GM21825 (cell line): ENCODE measurements at regions not wholly inside any gene's neighbourhood (a gene's known extent, or its start where the extent isn't known, plus 50 kb on each side); places are given as distances from the start of the nearest gene placed in this dataset.

Experiments
- ATAC-seq: cut with Tn5 transposase; IDR thresholded peaks from one replicate; pipeline ENCODE4 v1.9.1; 2021; ENCODE audit warnings: mild to moderate bottlenecking, moderate library complexity; ENCODE audit not compliant: unreplicated experiment

DNA sequence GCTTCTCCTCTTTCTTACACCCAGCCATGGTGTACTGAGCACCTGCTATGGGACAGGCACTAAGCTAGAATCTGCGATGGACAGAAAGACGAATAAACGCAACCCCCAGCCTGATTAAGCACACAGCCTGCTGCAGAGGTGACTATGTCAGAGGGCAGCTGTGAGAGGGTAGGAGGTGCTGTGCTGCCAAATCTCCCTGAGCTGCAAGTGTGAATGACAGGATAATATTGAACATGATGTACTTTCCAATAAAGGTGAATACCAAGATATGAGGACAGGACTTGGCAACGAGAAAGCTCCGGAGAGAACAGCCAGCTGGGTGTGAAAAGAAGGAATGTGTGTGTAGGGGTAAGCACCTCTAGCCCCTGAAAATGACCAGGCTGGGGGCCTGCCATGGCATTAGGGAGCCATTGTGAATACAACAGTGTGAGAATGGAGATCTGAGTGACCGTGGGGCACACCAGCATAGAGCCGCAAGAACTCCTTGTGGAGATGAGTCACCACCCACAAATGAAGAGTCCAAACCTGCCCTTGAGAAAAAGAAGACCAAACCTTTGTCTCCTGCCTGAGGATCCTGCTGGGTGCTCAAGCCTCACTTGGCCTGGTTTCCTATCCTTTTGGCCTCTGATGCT, 83.0 kb upstream of the ATF3 start:
- ATAC-seq, result no peak

DNA sequence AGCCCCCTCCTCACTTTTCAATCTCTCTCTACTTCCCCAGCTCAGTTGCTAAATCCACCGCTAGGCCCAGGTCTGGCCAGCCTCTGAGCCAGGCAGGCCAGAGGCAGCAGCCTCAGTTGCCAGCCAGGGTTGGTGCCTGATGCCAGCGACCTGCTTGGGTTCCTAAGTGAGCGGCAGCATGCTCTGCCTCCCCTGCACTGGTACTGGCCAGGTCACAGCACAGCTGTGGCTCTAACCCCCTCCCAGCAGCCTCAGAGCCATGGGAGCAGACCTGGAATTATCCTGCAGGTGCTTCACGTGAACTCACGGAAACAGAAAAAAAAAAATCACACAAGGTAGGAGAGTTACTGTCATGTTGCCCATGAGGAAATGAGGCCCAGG, 82.5 kb upstream of the ATF3 start:
- no peak for ATAC-seq

DNA sequence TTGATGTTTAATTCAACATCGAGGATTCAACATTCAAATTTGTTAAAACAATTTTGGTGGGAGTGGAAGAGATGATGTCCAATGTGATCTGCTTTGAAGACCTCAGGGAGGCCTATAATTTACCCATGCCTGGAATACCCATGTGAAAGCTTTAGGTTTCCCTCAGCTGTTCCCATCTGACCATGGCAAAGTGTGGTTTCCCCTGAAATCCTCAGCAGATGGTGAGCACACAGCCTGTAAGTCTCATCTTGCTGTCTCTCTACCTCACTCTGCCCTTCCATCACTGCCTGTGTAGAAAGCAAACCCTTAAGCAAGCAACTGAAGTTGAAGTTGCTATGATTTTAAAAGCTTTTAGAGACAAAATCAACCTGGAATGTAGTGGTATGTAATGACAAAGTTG, 80.1 kb upstream of the ATF3 start:
- ATAC-seq, result no peak

DNA sequence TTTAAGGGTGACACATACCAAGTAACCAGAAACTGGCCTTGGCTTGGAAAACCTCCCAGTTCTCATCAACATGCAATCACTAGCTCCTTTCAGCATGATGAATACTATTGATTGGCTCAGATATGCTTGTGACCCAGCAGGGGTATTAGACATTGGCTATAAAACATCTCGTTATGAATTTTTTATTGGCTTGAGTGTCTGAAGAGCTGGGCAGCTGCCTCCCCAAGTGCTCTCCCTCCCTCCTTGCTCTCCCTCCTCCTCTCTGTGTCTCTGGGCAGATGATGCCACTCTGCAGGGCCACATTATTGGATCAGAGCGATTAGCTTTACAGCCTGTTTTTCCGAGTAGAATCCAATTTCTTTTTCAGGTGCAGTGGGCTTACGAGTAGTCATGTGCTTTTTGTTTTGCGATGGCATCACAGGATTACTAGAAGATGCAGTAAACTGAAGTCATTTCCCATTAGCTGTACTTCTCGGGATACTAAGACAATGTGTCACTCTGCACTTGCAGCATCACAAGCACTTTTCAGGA, 79.3 kb upstream of the ATF3 start:
- ATAC-seq, result no peak

DNA sequence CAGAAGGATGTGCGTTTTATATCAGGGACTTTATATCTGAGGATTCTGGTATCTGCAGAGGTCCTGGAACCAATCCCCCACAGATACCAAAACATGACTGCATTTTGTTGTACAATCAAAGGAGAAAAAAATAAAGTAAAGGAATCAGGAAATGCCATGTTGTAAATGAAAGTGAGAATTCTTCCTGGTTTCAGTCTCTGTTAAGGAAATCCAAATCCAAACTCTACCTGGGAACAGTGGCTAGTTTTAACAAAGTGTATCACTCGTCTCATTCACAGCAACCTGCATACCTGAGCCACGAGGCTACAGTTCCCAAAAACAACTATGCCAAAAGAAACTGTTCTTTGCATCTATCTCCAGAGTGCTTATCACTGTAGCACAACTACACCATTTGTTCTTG, 77.3 kb upstream of the ATF3 start:
- ATAC-seq, result no peak

DNA sequence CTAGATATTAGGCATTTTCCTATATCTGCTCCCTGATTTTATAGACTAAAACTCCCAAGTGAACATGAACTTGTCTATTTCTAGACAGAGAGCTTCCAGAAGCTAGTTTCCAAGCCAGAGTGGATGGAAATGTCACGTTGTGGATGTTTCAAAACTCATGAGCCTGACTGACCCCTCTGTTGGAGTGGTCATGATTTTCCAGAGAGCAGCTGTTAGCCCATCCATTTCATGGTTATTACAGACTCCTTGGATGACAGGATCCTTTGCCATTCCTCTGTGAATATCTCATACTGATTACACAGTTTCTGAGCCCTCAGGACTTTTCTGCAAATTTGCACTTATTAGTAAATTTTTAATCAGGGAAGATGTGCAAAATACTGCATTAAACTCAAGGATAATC, 76.8 kb upstream of the ATF3 start:
- no peak for ATAC-seq

DNA sequence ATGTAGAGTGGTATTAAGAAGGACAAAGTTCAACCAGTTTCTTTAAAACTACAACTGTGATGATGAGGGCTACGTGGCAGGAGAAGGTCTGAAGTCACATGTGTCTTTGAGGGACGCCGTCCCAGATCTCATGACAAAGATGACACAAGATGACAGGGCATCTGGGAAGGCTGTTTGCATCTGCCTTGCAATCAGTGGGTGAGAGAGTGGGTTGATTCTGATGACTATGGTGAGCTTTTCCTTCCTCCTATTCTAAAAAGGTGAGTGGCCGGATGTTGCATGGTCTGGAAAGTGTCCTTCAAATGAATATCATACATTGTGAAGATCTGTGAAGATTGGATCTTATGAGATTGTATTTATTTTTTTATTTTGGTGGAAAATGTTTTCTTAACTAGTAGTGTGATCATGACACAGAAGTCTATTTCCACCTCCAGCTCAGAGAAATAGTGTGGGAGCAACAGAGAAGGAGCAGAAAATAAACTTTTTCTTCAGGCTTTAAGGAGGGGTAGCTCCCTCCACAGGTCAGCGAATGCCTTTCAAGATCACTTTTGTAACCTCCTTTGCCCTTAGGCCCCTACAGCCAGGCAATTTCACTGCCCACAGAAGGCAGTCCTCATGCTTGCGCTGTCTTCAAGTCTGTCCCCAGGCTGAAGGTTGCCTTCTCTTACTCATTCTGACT, 76.0 kb upstream of the ATF3 start:
- ATAC-seq, result no peak

DNA sequence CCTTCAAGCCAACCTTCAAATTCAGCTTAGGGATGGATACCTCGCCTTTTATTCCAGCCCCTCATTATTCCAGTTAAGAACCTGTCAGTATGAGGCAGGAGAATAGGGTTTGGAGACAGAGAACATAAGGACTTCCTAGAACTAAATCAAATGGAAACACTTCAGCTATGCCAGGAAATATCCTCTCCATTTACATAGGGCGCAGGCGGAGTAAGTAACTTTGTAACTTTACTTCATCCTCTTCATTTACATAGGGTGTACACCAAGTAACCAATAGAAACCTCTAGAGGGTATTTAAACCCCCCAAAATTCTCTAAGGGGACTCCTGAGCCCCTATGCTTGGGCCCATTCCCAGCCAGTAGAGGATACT, 75.4 kb upstream of the ATF3 start:
- ATAC-seq, result no peak

DNA sequence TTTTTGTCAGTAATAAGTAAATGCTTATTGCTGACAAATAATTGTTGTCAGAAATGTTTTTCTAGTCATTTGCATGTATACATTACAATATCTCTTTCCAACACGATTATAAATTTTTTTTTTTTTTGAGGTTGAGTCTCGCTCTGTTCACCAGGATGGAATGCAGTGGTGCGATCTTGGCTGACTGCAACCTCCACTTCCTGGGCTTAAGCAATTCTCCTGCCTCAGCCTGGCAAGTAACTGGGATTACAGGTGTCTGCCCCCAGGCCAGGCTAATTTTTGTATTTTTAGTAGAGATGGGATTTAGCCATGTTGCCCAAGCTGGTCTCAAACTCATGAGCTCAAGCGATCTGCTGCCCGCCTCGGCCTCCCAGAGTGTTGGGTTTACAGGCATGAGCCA, 72.0 kb upstream of the ATF3 start:
- no peak for ATAC-seq

DNA sequence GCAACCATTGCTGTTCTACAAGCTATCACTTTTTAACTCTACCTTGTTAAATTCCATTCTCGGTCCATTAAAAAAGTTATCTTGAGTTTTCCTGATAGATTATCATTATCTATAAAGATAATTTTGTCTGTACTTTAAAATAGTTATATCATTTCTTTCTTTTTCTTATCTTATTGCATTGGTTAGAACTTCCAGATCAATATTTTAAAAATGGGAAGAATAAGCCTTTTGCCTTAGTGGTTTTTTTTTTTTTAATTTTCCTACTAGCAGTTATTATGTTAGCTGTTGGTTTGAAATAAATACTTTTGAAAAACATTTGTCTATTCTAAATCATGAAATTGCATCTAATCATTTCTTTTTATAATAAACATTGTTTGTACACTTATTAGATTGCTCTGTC, 71.0 kb upstream of the ATF3 start:
- ATAC-seq, result no peak

DNA sequence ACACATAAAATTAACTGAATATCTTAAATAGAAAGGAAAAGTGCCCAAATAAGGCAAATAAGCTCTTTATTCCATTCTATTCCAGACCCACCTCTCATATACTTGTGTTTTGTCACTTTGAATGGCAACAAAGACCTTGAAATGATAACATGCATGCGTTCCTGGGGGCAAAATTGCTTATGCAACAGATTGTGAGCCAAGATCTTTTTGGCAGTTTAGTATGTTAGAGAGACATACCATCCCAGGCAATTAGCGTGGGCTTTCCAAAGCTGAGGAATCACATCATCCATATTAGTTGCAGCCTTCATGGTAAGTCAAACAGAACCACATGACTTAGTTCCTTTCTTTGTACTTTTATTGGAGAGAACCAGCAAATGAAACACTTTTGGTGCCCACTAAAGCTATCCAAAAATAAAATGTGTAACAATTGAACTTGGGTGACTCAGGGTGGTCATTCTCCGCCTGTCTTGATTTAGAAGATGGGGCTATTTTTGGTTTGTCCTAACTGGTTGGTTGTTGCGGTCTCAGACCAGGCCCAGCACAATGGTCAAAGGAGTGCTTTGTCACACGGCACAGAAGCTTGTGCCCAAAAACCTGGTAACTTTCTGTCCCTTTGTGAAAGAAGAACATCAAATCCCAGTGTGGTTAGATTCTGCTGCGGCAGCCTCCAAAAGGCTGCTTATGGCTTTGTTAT, 68.7 kb upstream of the ATF3 start:
- ATAC-seq, result no peak

DNA sequence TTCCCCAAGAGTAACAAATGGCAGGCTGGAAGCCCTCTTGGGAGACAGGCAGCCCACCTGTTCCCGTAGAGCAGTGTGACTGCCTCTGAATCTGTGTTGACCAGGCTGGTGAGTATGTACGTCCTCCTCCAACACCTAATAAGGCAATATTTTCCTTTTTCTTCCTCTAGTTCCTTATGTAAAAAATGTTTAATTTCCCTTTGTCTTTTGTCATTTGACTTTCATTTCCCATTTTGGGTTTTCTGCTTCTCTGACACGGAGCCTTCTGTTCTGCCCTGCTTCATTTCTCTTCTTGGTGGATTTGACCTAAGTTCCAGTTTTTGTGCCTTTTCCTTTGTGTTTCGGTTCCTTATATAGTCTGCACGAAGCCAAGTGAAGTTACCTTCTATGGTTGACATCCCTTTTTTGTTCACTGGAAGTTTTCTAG, 65.8 kb upstream of the ATF3 start:
- no peak for ATAC-seq

DNA sequence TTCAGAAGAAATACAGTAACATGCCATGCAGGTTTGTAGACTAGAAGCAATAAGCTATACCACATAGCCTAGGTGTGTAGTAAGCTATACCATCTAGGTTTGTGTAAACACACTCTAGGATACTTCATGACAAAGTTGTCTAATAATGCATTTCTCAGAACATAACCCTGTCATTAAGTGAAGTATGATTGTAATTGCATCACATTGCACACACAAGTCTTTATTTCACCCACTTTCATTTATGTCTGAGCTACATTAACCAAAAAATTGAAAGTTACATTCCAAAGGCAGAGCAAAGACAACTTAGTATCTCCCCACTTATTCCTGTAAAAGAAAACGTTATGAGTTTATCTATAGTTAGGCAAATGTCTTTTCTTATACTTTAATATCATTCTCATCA, 64.5 kb upstream of the ATF3 start:
- no peak for ATAC-seq

DNA sequence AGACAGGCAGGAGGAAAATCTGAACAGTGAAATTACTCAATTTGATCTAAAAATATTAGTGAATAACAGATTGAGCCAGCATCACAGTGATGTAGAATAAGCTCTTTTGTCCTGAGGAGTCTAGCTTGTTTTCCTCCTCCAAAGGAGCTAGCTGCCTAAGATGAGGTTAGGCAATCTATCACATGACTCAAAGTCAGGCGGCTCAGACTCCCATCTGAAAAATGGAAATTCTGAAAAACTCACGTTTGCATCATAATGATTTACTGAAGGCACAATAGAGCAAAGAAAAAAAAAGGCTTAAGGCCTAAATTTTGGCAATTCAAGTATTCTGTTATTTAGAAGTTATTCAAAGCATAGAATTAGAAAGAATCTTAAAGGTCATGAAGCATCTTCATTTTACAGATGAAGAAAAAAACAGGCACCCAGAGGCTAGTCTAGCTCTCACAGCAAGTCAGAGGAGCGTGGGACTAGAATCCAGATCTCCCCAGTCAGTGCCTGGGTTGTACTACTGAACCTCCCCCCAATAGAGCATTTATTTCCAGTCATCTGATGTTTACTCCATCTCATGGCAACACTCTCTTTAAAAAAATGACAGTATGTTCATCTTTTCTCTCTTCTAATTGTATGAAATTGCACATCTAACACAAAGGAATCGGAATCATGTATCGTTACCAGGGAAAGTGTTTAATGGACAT, 62.5 kb upstream of the ATF3 start:
- no peak for ATAC-seq

DNA sequence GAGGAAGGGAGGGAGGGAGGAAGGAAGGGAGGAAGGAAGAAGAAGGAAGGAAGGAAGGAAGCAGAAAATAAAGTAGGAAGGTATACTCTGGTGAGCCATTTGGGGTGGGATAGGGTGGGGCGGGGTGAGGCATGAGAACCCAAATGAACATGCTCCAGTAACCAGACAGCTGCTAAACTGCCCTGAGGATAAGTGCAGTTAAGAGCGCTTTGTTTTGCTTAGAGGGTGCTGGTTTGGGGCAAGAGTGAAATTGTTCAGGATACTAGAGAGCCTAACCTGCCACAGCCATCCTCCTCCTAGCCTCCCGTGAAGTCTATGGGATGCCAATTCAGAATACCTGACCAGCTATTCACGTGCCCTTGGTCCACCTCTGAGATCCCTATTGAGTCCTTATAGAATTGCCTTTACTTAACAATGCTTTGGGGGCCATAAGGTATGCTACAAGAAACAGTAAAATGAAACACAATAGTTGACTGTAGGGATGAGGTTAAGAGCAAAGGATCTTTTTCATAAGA, 59.0 kb upstream of the ATF3 start:
- ATAC-seq, result no peak

DNA sequence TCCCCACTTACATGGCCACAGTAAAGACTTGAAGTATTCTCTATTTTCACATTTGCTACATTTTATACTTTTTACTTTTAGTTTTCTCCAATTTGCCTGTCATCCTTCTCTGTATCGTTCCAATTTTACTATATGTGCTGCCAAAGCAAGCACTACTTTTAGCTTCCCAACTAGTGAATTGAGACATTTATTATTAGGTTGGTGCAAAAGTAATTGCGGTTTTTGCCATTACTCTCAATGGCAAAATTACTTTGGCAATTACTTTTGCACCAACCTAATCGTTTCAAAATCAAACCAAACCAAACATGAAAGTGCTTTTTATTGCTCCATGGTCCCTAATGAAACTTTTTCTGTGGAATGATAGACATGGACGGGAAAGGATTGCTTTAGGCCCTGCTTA, 56.6 kb upstream of the ATF3 start:
- no peak for ATAC-seq

DNA sequence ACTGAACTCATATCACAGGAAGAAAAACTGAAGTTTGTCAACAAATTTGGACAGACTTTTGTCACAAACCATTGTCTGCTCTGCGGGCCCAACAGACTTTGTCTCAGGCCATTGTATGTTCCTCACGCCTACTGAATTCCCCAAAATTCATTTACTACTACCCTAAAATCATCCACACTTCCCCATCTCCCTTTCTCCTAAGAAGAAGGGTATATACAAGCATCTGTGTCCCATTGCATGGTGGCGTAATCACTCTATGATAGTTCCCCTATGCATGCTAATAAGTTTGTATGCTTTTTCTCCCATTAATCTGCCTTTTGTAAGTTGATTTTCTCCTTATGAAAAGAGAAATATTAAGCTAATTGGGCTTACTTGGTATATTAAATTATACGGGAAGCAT, 54.9 kb upstream of the ATF3 start:
- no peak for ATAC-seq

DNA sequence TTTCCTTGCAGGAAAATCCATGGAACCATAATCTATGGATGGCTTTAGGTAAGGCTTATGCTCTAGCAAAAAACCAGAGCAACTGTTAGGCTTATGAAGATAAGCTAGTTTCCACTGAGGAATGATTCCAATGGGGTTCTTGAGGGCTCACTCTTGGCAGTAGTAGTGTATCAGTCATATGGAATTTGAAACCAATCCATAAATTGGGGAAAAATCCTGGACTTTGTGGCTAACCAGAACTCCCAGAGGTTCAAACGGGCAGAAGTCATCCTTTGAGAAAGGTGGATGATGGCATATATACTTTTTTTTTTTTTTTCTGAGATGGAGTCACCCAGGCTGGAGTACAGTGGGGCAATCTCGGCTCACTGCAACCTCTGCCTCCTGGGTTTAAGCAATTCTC, 54.2 kb upstream of the ATF3 start:
- no peak for ATAC-seq

DNA sequence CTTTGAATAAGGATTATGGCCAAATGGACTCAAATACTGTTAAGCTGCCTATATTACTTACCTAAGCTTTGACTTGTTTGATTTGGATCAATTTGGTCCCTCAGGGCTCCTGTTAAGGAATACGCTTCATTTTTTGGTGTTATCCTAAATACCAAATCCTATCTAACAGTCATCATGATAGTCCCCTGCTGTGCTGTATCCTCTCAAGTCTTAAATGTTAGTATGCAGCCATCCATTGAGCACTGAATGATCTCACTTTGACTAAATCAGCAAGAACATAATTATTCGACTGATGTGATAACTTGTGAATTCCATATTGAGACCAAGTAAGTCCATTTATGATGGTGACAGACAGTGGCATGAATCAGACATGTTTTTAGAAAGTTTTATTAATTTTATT, 53.1 kb upstream of the ATF3 start:
- no peak for ATAC-seq

DNA sequence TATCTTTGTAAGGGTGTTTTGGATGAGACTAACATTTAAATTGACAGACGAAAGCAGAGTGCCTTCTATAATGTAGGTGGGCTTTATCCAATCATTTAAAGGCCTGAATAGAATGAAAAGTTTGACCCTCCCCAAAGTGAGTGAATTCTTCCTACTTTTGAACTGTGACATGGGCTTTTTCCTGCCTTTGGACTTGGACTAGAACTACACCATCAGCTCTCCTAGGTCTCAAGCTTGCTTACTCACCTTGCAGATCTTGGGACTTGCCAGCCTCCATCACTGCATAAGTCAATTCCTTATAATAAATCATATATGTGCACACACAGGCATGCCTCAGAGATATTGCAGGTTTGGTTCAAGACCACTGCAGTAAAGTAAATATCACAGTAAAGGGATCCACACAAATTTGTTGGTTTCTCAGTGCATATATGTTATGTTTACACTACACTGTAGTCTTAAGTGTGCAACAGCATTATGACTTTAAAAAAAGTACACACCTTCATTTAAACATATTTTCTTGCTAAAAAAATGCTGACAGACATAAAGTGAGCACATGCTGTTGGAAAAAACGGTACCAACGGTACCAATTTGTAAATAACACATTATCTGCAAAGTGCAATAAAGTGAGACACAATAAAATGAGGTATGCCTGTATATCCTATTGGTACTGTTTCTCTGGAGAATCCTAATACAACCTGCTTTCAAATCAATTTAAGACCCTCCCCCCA, 51.6 kb upstream of the ATF3 start:
- ATAC-seq, result no peak
